ENCODE measurements at regions not wholly inside any gene's neighbourhood (a gene's known extent, or its start where the extent isn't known, plus 50 kb on each side); places are given as distances from the start of the nearest gene placed in this dataset.

- TF ChIP-seq CTCF (IDR thresholded peaks at IDR 0.05) (no peak), POLR2A (IDR thresholded peaks at IDR 0.05) (no peak)
Observed at GRCh38 chr1:195054217-195054687, 1554.0 kb downstream of the KCNT2 start.

Data from heart left ventricle (tissue), 13 donors.